ENCODE measurements at regions not wholly inside any gene's neighbourhood (a gene's known extent, or its start where the extent isn't known, plus 50 kb on each side); places are given as distances from the start of the nearest gene placed in this dataset.

DNA sequence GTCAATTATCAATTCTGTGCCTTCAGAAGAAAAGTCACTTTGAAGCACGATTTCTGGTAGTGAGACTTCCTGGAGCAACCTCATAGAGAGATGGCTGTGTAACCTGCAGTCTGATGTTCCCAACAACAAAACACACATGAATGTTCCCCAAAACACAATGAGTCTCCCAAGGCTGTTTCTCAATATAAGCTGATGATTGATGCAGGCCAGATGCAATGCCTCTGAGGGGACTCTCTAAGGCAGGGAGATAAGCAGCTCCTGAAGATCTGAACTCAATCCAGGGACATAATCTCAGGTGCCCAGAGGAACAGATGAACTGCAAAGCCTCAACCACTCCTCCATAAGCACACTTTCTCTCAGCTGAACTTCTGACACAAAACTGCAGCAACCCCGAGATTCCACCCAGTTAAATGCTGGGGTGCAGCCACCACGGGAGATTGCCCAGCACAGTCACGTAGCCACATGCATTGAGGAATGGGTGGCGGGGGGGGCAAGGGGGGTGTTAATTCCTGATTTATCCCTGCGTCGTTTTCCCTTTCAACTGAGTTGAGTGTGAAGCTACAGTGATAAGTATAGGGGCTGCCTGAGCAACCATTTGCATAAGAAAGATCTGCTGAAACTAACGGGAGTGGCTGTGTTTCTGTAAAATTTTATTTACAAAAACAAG lies 122.7 kb upstream of the RASEF start:
- H3K9ac ChIP-seq (ENCODE audit: extremely low read depth, insufficient read length, low read length), result no peak overlapping the region
- H4K91ac ChIP-seq (ENCODE audit: insufficient read length, low read depth, low read length), result no peak overlapping the region
- no peaks in the 10 kb centered on the region for H3K79me2 ChIP-seq (ENCODE audit: insufficient read depth, low read length)
- Mint-ChIP-seq H3K36me3 (ENCODE audit: insufficient read depth in 1 of 3, low read depth in 3 of 3) (no peaks in the 10 kb centered on the region), H3K27me3 (ENCODE audit: low read depth) (no peaks in the 10 kb centered on the region), H3K4me1 (peaks cover 17 to 25% of the 10 kb centered on the region in 2 experiments), H3K27ac (no peak overlapping the region; a peak in 1 of 7 replicates), H3K4me3 (peak overlapping the region; percentile 21; a peak in 2 of 5 replicates), H3K9me3 (no peaks in the 10 kb centered on the region)
- H3K4me2 ChIP-seq (ENCODE audit: insufficient read depth, insufficient read length, low read length), result no peak overlapping the region
- no peaks in the 10 kb centered on the region for H3K79me1 ChIP-seq (ENCODE audit: insufficient read depth, low read depth, low read length, poor library complexity, severe bottlenecking)
- TF ChIP-seq, protein P1, sequence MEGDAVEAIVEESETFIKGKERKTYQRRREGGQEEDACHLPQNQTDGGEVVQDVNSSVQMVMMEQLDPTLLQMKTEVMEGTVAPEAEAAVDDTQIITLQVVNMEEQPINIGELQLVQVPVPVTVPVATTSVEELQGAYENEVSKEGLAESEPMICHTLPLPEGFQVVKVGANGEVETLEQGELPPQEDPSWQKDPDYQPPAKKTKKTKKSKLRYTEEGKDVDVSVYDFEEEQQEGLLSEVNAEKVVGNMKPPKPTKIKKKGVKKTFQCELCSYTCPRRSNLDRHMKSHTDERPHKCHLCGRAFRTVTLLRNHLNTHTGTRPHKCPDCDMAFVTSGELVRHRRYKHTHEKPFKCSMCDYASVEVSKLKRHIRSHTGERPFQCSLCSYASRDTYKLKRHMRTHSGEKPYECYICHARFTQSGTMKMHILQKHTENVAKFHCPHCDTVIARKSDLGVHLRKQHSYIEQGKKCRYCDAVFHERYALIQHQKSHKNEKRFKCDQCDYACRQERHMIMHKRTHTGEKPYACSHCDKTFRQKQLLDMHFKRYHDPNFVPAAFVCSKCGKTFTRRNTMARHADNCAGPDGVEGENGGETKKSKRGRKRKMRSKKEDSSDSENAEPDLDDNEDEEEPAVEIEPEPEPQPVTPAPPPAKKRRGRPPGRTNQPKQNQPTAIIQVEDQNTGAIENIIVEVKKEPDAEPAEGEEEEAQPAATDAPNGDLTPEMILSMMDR (conservative IDR thresholded peaks at IDR 0.05), result no peak
- H2BK20ac ChIP-seq (ENCODE audit: low read depth, low read length, poor library complexity, severe bottlenecking), result no peak overlapping the region
- H3K23me2 ChIP-seq (ENCODE audit: insufficient read length, low read depth, low read length, poor library complexity, severe bottlenecking), result no peaks in the 10 kb centered on the region
- H3K23ac ChIP-seq (ENCODE audit: insufficient read length, low read depth, low read length), result no peak overlapping the region
- H3T11ph ChIP-seq (ENCODE audit: low read length), result no peak overlapping the region
- no peak overlapping the region for H2BK12ac ChIP-seq (ENCODE audit: insufficient read length, low read depth, low read length)
- H2BK5ac ChIP-seq (ENCODE audit: insufficient read length, low read length), result no peak overlapping the region
- no peaks in the 10 kb centered on the region for H3K27me3 ChIP-seq (ENCODE audit: insufficient read depth, low read length)
- no peak overlapping the region for H4K8ac ChIP-seq (replicated peaks; ENCODE audit: insufficient read length, low read depth, low read length)
- no peak overlapping the region for H3K18ac ChIP-seq (ENCODE audit: insufficient read length, low read depth, low read length)
- no peak overlapping the region for H3K14ac ChIP-seq (ENCODE audit: insufficient read depth, low read length)
- no peak overlapping the region for H3K4ac ChIP-seq (ENCODE audit: low read depth, low read length)
- no peak overlapping the region for H4K5ac ChIP-seq (ENCODE audit: insufficient read length, low read depth, low read length)
- no peak overlapping the region for H3K56ac ChIP-seq (ENCODE audit: insufficient read length, low read depth, low read length)
- H4K20me1 ChIP-seq (ENCODE audit: control insufficient read depth, insufficient read depth, insufficient read length), result no peaks in the 10 kb centered on the region
- no peak overlapping the region for H2BK15ac ChIP-seq (ENCODE audit: low read depth, low read length)
- no peak for DNase-seq
- H3K27ac ChIP-seq (ENCODE audit: insufficient read length, low read depth, low read length), result no peak overlapping the region
- H2AFZ ChIP-seq (ENCODE audit: low read length), result no peak overlapping the region
- H3K4me1 ChIP-seq (ENCODE audit: insufficient read depth, low read length), result no peaks in the 10 kb centered on the region; the same call in 1 of the 2 replicates
- no peaks in the 10 kb centered on the region for H3K9me3 ChIP-seq (ENCODE audit: control insufficient read depth, low read depth, low read length)
- H2BK120ac ChIP-seq (ENCODE audit: low read depth, low read length, poor library complexity, severe bottlenecking), result no peak overlapping the region
- H2AK5ac ChIP-seq (ENCODE audit: insufficient read length, low read length), result no peak overlapping the region
- WGBS (ENCODE audit: extremely low coverage, insufficient read length, low lambda C conversion rate), result no CpG with 5 or more reads among the region's 8 CpGs
